OCI-LY7 (cell line): ENCODE measurements at regions not wholly inside any gene's neighbourhood (a gene's known extent, or its start where the extent isn't known, plus 50 kb on each side); places are given as distances from the start of the nearest gene placed in this dataset.

Experiments
- BruUV-seq: library from RNA; stranded (reverse); fragments of 400-500 nt; replicated peaks from 2 replicates; lab custom pipeline; 2021; lab: Mats Ljungman, UMichigan
- CTCF ChIA-PET: fragments of 300-600 bp; sonication (Branson Sonifier 250); formaldehyde crosslinking; loops from one replicate; lab custom pipeline; 2022; ENCODE audit warnings: antibody characterized with exemption; ENCODE audit not compliant: unreplicated experiment; lab: Charles Lee
- POLR2A ChIA-PET: fragments of 300-600 bp; sonication (Branson Sonifier 250); formaldehyde crosslinking; loops from one replicate; lab custom pipeline; 2022; ENCODE audit warnings: antibody characterized with exemption; lab: Charles Lee
- DNase-seq: peaks from one replicate; pipeline ENCODE4 v3.0.0-alpha.2; 2015; ENCODE audit warnings: low spot score
- H2AFZ ChIP-seq: fragments of 200-600 bp; sonication (generic), shearing (Covaris generic); 2 replicates; pipeline ENCODE4 v1.6.1; 2014; ENCODE audit warnings: mild to moderate bottlenecking, antibody characterized with exemption, low read length, moderate library complexity
- H3K27ac ChIP-seq: fragments of 200-600 bp; sonication (generic); 2 replicates; pipeline ENCODE4 v1.5.1; 2014; ENCODE audit warnings: mixed run types, low read depth, mild to moderate bottlenecking, moderate library complexity, low read length, inconsistent platforms; ENCODE audit not compliant: poor library complexity, severe bottlenecking
- H3K36me3 ChIP-seq: fragments of 200-600 bp; sonication (generic); 2 replicates; pipeline ENCODE4 v1.6.1; 2014; ENCODE audit warnings: mild to moderate bottlenecking, antibody characterized with exemption, low read length, moderate library complexity, mixed read lengths; ENCODE audit not compliant: insufficient read depth
- H3K4me1 ChIP-seq: fragments of 200-600 bp; sonication (generic); 2 replicates; pipeline ENCODE4 v1.5.1; 2014; ENCODE audit warnings: mild to moderate bottlenecking, low read length; ENCODE audit not compliant: insufficient read depth, poor library complexity, severe bottlenecking
- H3K4me2 ChIP-seq: fragments of 200-600 bp; sonication (generic); 2 replicates; pipeline ENCODE4 v1.6.1; 2014; ENCODE audit warnings: mild to moderate bottlenecking, low read length
- H3K4me3 ChIP-seq: fragments of 200-600 bp; sonication (generic); 2 replicates; pipeline ENCODE4 v1.5.1; 2014; ENCODE audit warnings: mild to moderate bottlenecking, low read depth, low read length; ENCODE audit not compliant: poor library complexity, severe bottlenecking
- H3K79me2 ChIP-seq: fragments of 200-600 bp; sonication (generic); 2 replicates; pipeline ENCODE4 v1.6.1; 2016; ENCODE audit warnings: low read depth, mild to moderate bottlenecking, low read length, moderate library complexity, mixed read lengths; ENCODE audit not compliant: insufficient read depth
- H3K9me2 ChIP-seq: fragments of 200-600 bp; sonication (generic); 2 replicates; pipeline ENCODE4 v1.6.1; 2016; ENCODE audit warnings: mild to moderate bottlenecking, low read length, mixed read lengths; ENCODE audit not compliant: insufficient read depth
- H3K9me3 ChIP-seq: fragments of 200-600 bp; sonication (generic); 2 replicates; pipeline ENCODE4 v1.6.1; 2014; ENCODE audit warnings: mild to moderate bottlenecking, mixed run types, low read length, mixed read lengths
- H4K20me1 ChIP-seq: fragments of 200-600 bp; sonication (generic); 2 replicates; pipeline ENCODE4 v1.6.1; 2014; ENCODE audit warnings: mild to moderate bottlenecking, antibody characterized with exemption, low read length, moderate library complexity, mixed read lengths; ENCODE audit not compliant: insufficient read depth
- EZH2phosphoT487 ChIP-seq: fragments of 200-600 bp; sonication (generic); IDR thresholded peaks from 2 replicates; pipeline ENCODE4 v1.6.1; 2018; ENCODE audit warnings: low read depth, borderline replicate concordance, mild to moderate bottlenecking, mixed run types, antibody characterized with exemption, low read length, moderate library complexity, mixed read lengths
- intact Hi-C: fragments of 100-400 bp; cut with micrococcal nuclease; formaldehyde crosslinking; loops from one replicate; pipeline ENCODE4 v1.10.0; 2022; ENCODE audit not compliant: unreplicated experiment
- TF ChIP-seq, protein P1 (sequence below): fragments of 200-600 bp; sonication (generic); conservative IDR thresholded peaks from 2 replicates; pipeline ENCODE4 v1.5.1; 2014; ENCODE audit warnings: mild to moderate bottlenecking, antibody characterized with exemption, low read length, moderate library complexity, mixed read lengths

DNA sequence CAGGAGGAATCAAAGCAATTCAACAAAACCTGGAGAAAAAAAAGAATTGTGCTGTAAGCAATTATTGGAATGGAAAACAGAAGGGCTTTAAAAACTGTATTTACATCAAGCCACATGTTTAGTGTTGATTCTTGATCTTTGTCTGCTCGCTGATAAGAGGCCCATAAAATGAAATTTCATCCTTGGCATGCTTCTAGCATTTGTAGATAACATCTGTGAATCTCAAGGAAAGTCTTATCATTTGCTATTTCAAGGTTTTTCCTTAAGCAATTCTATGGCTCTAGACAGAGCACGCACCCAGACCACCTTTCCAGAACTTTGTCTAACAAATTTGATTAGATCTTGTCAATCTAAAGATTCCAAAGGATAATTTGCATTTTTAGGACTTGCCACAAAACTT is 181.0 kb upstream of the FGGY start:
- H3K79me2 ChIP-seq, result no peaks in the 10 kb centered on the region
- H3K36me3 ChIP-seq, result no peaks in the 10 kb centered on the region
- H3K9me2 ChIP-seq, result no peaks in the 10 kb centered on the region
- DNase-seq, result no peak
- no TSS peak for BruUV-seq
- POLR2A ChIA-PET, result no interaction called here
- TF ChIP-seq, protein P1, sequence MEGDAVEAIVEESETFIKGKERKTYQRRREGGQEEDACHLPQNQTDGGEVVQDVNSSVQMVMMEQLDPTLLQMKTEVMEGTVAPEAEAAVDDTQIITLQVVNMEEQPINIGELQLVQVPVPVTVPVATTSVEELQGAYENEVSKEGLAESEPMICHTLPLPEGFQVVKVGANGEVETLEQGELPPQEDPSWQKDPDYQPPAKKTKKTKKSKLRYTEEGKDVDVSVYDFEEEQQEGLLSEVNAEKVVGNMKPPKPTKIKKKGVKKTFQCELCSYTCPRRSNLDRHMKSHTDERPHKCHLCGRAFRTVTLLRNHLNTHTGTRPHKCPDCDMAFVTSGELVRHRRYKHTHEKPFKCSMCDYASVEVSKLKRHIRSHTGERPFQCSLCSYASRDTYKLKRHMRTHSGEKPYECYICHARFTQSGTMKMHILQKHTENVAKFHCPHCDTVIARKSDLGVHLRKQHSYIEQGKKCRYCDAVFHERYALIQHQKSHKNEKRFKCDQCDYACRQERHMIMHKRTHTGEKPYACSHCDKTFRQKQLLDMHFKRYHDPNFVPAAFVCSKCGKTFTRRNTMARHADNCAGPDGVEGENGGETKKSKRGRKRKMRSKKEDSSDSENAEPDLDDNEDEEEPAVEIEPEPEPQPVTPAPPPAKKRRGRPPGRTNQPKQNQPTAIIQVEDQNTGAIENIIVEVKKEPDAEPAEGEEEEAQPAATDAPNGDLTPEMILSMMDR, result no peak
- no peak for TF ChIP-seq EZH2phosphoT487
- H3K4me3 ChIP-seq, result no peak overlapping the region
- no peaks in the 10 kb centered on the region for H3K9me3 ChIP-seq
- no peaks in the 10 kb centered on the region for H4K20me1 ChIP-seq
- intact Hi-C loops, result no loop called here
- H3K4me1 ChIP-seq, result no peaks in the 10 kb centered on the region
- no peak overlapping the region for H2AFZ ChIP-seq
- no peak overlapping the region for H3K4me2 ChIP-seq
- CTCF ChIA-PET, result no interaction called here
- H3K27ac ChIP-seq, result no peak overlapping the region

DNA sequence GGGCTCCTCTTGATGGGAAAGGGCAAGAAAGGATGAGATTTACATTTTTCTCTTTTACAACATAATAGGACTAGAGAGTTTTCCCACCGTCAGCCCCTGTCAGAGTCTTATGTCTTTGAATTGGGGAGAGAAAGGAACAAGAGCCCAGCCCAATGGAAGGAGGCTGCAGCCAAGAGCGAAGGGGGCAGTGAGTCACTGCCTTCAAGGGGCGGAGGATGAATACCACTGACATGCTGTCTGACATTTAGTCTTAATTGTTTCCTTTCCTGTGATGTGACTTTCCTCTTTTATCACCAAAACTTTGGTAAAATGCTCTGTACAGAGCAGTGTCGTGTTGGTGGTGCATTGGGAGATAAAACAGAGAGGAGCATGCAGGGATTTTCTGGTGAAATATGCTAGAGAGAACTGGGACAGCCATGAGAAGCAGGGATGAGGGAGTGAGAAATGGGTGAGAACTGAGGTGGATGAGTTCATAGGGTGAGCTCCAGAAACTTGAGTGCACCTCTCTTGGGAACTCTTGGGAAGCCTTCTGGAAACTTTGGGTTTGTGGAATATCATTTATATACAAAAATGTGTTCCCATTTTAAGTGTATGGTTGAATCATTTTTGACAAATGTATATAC is 179.9 kb upstream of the FGGY start:
- Histone ChIP-seq H4K20me1 (no peaks in the 10 kb centered on the region), H3K36me3 (no peaks in the 10 kb centered on the region), H2AFZ (no peak overlapping the region), H3K27ac (no peak overlapping the region), H3K4me1 (no peaks in the 10 kb centered on the region), H3K4me3 (no peak overlapping the region), H3K79me2 (no peaks in the 10 kb centered on the region), H3K4me2 (no peak overlapping the region), H3K9me2 (no peaks in the 10 kb centered on the region), H3K9me3 (no peaks in the 10 kb centered on the region)
- BruUV-seq, result no TSS peak
- ChIA-PET POLR2A (no interaction called here), CTCF (no interaction called here)
- DNase-seq, result no peak
- TF ChIP-seq, protein P1, result no peak
- TF ChIP-seq EZH2phosphoT487, result no peak
- intact Hi-C loops, result no loop called here

DNA sequence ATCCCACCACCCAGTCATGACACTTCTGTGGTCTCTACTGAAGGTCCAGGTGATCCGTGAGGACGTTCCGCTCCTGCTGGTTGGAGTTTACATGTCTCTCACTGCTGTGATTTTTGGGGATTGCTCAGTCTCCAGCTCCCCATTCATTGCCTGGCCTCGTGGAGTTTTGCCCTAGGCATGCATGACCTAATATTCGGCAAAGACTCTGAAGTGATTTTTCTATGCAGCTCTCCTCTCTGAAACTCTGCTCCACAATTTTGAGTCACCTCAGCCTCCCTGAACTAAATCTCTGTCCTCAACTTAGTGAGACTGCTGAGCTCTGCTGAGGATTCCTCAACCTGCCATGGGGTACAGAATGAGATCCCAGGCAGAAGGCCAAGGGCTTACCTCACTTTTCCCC is 174.4 kb upstream of the FGGY start:
- no peak for TF ChIP-seq EZH2phosphoT487
- TF ChIP-seq, protein P1, result no peak
- POLR2A ChIA-PET, result interaction anchor here (0.6 kb wide), 1 partner anchor 336 kb away, joined by 3 read pairs; no protein-coding TSS in a partner anchor
- no peak overlapping the region for H3K27ac ChIP-seq
- intact Hi-C loops, result no loop called here
- BruUV-seq, result no TSS peak
- no peaks in the 10 kb centered on the region for H3K4me1 ChIP-seq
- no peaks in the 10 kb centered on the region for H3K36me3 ChIP-seq
- no peak overlapping the region for H3K4me3 ChIP-seq
- no peaks in the 10 kb centered on the region for H4K20me1 ChIP-seq
- CTCF ChIA-PET, result no interaction called here
- H3K9me2 ChIP-seq, result no peaks in the 10 kb centered on the region
- H3K9me3 ChIP-seq, result no peaks in the 10 kb centered on the region
- no peak overlapping the region for H3K4me2 ChIP-seq
- no peak for DNase-seq
- no peaks in the 10 kb centered on the region for H3K79me2 ChIP-seq
- H2AFZ ChIP-seq, result no peak overlapping the region
